ENCODE measurements at regions not wholly inside any gene's neighbourhood (a gene's known extent, or its start where the extent isn't known, plus 50 kb on each side); places are given as distances from the start of the nearest gene placed in this dataset.
"Not testable (repeated sequence)": the region's sequence is repeated elsewhere in the genome, so short reads cannot be mapped to it uniquely, and the experiment has no call there.

DNA sequence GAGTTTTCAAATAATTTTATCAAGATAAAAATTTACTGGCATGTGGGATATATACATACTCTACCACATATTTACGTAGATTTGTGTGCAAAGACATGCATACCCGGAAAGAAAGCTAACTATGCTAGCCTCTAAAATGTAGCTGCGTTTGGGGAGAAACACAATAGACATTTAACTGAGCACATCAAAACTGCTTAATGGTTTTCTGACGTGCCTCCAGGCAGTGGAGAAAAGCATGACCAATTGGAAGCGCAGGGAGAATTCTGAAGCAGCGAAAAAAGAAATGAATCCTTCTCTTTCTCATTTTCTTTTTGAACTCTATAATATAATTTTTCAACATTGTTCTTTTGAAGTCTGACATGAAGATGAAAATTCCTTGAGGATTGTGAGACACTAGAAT lies 60.3 kb upstream of the LYZL1 start:
- Mint-ChIP-seq H3K4me3 (no peak overlapping the region), H3K36me3 (ENCODE audit: low read depth) (no peaks in the 10 kb centered on the region), H3K4me1 (peaks cover 14% of the 10 kb centered on the region), H3K27me3 (ENCODE audit: low read depth) (no peaks in the 10 kb centered on the region), H3K27ac (peak overlapping the region in 1 of 3 experiments; percentile 29), H3K9me3 (no peaks in the 10 kb centered on the region)
- TF ChIP-seq, protein P1, sequence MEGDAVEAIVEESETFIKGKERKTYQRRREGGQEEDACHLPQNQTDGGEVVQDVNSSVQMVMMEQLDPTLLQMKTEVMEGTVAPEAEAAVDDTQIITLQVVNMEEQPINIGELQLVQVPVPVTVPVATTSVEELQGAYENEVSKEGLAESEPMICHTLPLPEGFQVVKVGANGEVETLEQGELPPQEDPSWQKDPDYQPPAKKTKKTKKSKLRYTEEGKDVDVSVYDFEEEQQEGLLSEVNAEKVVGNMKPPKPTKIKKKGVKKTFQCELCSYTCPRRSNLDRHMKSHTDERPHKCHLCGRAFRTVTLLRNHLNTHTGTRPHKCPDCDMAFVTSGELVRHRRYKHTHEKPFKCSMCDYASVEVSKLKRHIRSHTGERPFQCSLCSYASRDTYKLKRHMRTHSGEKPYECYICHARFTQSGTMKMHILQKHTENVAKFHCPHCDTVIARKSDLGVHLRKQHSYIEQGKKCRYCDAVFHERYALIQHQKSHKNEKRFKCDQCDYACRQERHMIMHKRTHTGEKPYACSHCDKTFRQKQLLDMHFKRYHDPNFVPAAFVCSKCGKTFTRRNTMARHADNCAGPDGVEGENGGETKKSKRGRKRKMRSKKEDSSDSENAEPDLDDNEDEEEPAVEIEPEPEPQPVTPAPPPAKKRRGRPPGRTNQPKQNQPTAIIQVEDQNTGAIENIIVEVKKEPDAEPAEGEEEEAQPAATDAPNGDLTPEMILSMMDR (IDR thresholded peaks at IDR 0.05; ENCODE audit: unreplicated experiment in 3 of 3), result no peak

- no peaks in the 10 kb centered on the region for H3K27me3 Mint-ChIP-seq (ENCODE audit: low read depth)
- TF ChIP-seq, protein P1 (IDR thresholded peaks at IDR 0.05; ENCODE audit: unreplicated experiment in 3 of 3), result no peak
- H3K27ac Mint-ChIP-seq, result no peak overlapping the region
- H3K36me3 Mint-ChIP-seq (ENCODE audit: low read depth), result no peaks in the 10 kb centered on the region
- peaks cover 14% of the 10 kb centered on the region for H3K4me1 Mint-ChIP-seq
- H3K9me3 Mint-ChIP-seq, result no peaks in the 10 kb centered on the region
- H3K4me3 Mint-ChIP-seq, result no peak overlapping the region
Observed at GRCh38 chr10:29229258-29229705, 59.6 kb upstream of the LYZL1 start.

- not testable (repeated sequence) for H3K9me3 Mint-ChIP-seq; H3K4me3 Mint-ChIP-seq; H3K27me3 Mint-ChIP-seq (ENCODE audit: low read depth); H3K36me3 Mint-ChIP-seq (ENCODE audit: low read depth)
- Mint-ChIP-seq H3K4me1 (peaks cover 23% of the 10 kb centered on the region), H3K27ac (peak overlapping the region in 1 of 3 experiments; percentile 12)
Observed at GRCh38 chr10:29236910-29237309, 52.0 kb upstream of the LYZL1 start.

GRCh38 chr10:29237786-29238185 lies 51.1 kb upstream of the LYZL1 start:
- Mint-ChIP-seq H3K27ac (peak overlapping the region in 1 of 3 experiments; percentile 12), H3K9me3 (no peaks in the 10 kb centered on the region), H3K36me3 (ENCODE audit: low read depth) (no peaks in the 10 kb centered on the region), H3K4me1 (peaks cover 23% of the 10 kb centered on the region), H3K4me3 (no peak overlapping the region), H3K27me3 (ENCODE audit: low read depth) (no peaks in the 10 kb centered on the region)
- TF ChIP-seq, protein P1 (IDR thresholded peaks at IDR 0.05; ENCODE audit: unreplicated experiment in 3 of 3), result no peak

- Mint-ChIP-seq H3K36me3 (ENCODE audit: low read depth) (no peaks in the 10 kb centered on the region), H3K4me1 (peaks cover 23% of the 10 kb centered on the region), H3K27me3 (ENCODE audit: low read depth) (no peaks in the 10 kb centered on the region), H3K27ac (peak overlapping the region; percentile 61 to 81 (median 66)), H3K4me3 (no peak overlapping the region), H3K9me3 (no peaks in the 10 kb centered on the region)
- TF ChIP-seq, protein P1 (IDR thresholded peaks at IDR 0.05; ENCODE audit: unreplicated experiment in 3 of 3), result no peak
Observed at GRCh38 chr10:29238523-29239135, 50.2 kb upstream of the LYZL1 start.

Measured in nephron (organoid).